HEK293T (cell line): ENCODE measurements at regions not wholly inside any gene's neighbourhood (a gene's known extent, or its start where the extent isn't known, plus 50 kb on each side); places are given as distances from the start of the nearest gene placed in this dataset.

Experiments used
- ARNT ChIP-seq: fragments of 450-650 bp; IDR thresholded peaks from 2 replicates; pipeline ENCODE4 v1.6.1; 2017; ENCODE audit warnings: mild to moderate bottlenecking
- ELF4 ChIP-seq: fragments of 450-650 bp; IDR thresholded peaks from 2 replicates; pipeline ENCODE4 v1.6.1; 2017; ENCODE audit warnings: antibody characterized with exemption
- FOXA1 ChIP-seq: fragments of 450-650 bp; IDR thresholded peaks from 2 replicates; pipeline ENCODE4 v1.6.1; 2016; ENCODE audit warnings: mild to moderate bottlenecking
- PKNOX1 ChIP-seq: fragments of 450-650 bp; IDR thresholded peaks from 2 replicates; pipeline ENCODE4 v1.6.1; 2016
- SP1 ChIP-seq: fragments of 450-650 bp; IDR thresholded peaks from 2 replicates; pipeline ENCODE4 v1.6.1; 2017

DNA sequence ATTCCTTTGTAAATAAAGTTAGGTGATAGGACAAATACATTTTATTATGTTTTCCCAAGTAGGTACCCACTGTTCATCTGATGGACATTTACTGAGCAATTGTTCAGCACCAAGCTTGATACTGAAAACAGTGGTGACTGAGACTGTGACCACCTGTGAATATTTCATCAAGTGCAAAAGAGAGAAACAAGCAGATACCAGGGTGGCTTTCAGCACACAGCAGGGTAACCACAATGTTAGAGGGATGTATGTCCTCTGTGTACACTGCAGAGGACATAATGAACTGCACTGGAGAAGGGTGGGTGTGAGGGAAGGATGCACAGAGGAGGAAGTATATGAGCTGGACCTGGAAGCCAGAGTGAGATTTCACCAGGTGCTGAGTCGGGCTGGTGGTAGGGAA is 411.8 kb downstream of the RAD51AP2 start:
- TF ChIP-seq FOXA1 = no peak
- TF ChIP-seq SP1 = no peak
- no peak for TF ChIP-seq PKNOX1
- no peak for TF ChIP-seq ARNT
- no peak for TF ChIP-seq ELF4
